Panc1 (cell line): ENCODE measurements at regions not wholly inside any gene's neighbourhood (a gene's known extent, or its start where the extent isn't known, plus 50 kb on each side); places are given as distances from the start of the nearest gene placed in this dataset.

Experiments used
- POLR2AphosphoS5 ChIP-seq: IDR thresholded peaks from 2 replicates; pipeline ENCODE4 v1.6.1; 2012; ENCODE audit warnings: mild to moderate bottlenecking, low read depth, low read length, moderate library complexity
- REST ChIP-seq, 2 experiments: IDR thresholded peaks; 2 replicates each; pipeline ENCODE4 v1.6.1; 2011 to 2012; ENCODE audit warnings: low read depth in 2 of 2, control low read depth in 1 of 2, low read length in 1 of 2, mild to moderate bottlenecking in 1 of 2, moderate library complexity in 1 of 2; ENCODE audit not compliant: insufficient read depth in 1 of 2
- SIN3A ChIP-seq: IDR thresholded peaks from 2 replicates; pipeline ENCODE4 v1.6.1; 2012; ENCODE audit warnings: low read depth, mild to moderate bottlenecking, low read length, moderate library complexity, borderline replicate concordance; ENCODE audit not compliant: insufficient read depth
- TCF7L2 ChIP-seq: IDR thresholded peaks from 2 replicates; pipeline ENCODE4 v1.6.1; 2011; ENCODE audit warnings: mild to moderate bottlenecking, low read depth, low read length, inconsistent platforms
- TF ChIP-seq, protein P1 (sequence below): fragments of 450-650 bp; IDR thresholded peaks from 2 replicates; pipeline ENCODE4 v1.5.1; 2017; ENCODE audit warnings: mild to moderate bottlenecking

- TF ChIP-seq, protein P1, sequence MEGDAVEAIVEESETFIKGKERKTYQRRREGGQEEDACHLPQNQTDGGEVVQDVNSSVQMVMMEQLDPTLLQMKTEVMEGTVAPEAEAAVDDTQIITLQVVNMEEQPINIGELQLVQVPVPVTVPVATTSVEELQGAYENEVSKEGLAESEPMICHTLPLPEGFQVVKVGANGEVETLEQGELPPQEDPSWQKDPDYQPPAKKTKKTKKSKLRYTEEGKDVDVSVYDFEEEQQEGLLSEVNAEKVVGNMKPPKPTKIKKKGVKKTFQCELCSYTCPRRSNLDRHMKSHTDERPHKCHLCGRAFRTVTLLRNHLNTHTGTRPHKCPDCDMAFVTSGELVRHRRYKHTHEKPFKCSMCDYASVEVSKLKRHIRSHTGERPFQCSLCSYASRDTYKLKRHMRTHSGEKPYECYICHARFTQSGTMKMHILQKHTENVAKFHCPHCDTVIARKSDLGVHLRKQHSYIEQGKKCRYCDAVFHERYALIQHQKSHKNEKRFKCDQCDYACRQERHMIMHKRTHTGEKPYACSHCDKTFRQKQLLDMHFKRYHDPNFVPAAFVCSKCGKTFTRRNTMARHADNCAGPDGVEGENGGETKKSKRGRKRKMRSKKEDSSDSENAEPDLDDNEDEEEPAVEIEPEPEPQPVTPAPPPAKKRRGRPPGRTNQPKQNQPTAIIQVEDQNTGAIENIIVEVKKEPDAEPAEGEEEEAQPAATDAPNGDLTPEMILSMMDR = no peak
- TF ChIP-seq POLR2AphosphoS5 (no peak), SIN3A (no peak), TCF7L2 (no peak), REST (IDR thresholded peaks at IDR 0.05; ENCODE audit: insufficient read depth in 1 of 2, low read depth in 2 of 2, low read length in 1 of 2) (no peak)
Measured at GRCh38 chr7:12054830-12055229, 156.3 kb upstream of the TMEM106B start.
